Prostate gland (tissue), 2 donors: ENCODE measurements at regions not wholly inside any gene's neighbourhood (a gene's known extent, or its start where the extent isn't known, plus 50 kb on each side); places are given as distances from the start of the nearest gene placed in this dataset.

Experiments
- DNase-seq: peaks from one replicate; pipeline ENCODE4 v3.0.0-alpha.2; 2019; ENCODE audit warnings: low spot score
- H3K27ac ChIP-seq, 2 donors: fragments of 200-600 bp; sonication (generic); 2 replicates each; pipeline ENCODE4 v1.5.1; 2017 to 2019
- H3K27me3 ChIP-seq: fragments of 200-600 bp; sonication (generic); replicated peaks from 2 replicates; pipeline ENCODE4 v1.5.1; 2019; ENCODE audit not compliant: insufficient read depth
- H3K36me3 ChIP-seq, 2 donors: fragments of 200-600 bp; sonication (generic); 1 replicate in 1 of 2; 2 replicates in 1 of 2; pipeline versions ENCODE4 v1.5.1 to v1.8.1; 2017 to 2019
- H3K4me1 ChIP-seq: fragments of 200-600 bp; sonication (generic); replicated peaks from 2 replicates; pipeline ENCODE4 v1.5.1; 2019
- H3K4me3 ChIP-seq, 2 donors: fragments of 200-600 bp; sonication (generic); 2 replicates each; pipeline ENCODE4 v1.5.1; 2017 to 2019
- H3K9me3 ChIP-seq: fragments of 200-600 bp; sonication (generic); 2 replicates; pipeline ENCODE4 v1.5.1; 2017
- POLR2A ChIP-seq: fragments of 450-650 bp; IDR thresholded peaks from one replicate; pipeline ENCODE4 v1.6.1; 2016; ENCODE audit warnings: antibody characterized with exemption, mild to moderate bottlenecking
- POLR2AphosphoS5 ChIP-seq: sonication (generic); formaldehyde crosslinking; IDR thresholded peaks from one replicate; pipeline ENCODE4 v1.6.1; 2017; ENCODE audit warnings: antibody characterized with exemption
- WGBS: methylation state at CpG from one replicate; pipeline ENCODE4 v1.1.5; 2018; 5-methylcytosine and 5-hydroxymethylcytosine counted together
- intact Hi-C: fragments of 100-400 bp; cut with DNase I; formaldehyde crosslinking; loops from one replicate; pipeline ENCODE4 v1.14.2; 2022
- TF ChIP-seq, protein P1 (sequence below), 4 experiments: fragments of 200-600 bp in 2 of 4; fragments of 450-650 bp in 2 of 4; sonication (generic) in 2 of 4; IDR thresholded peaks; 1 replicate in 3 of 4; 2 replicates in 1 of 4; pipeline ENCODE4 v1.5.1; 2016 to 2019; ENCODE audit warnings: antibody characterized with exemption in 4 of 4, mild to moderate bottlenecking in 2 of 4, moderate library complexity in 2 of 4

DNA sequence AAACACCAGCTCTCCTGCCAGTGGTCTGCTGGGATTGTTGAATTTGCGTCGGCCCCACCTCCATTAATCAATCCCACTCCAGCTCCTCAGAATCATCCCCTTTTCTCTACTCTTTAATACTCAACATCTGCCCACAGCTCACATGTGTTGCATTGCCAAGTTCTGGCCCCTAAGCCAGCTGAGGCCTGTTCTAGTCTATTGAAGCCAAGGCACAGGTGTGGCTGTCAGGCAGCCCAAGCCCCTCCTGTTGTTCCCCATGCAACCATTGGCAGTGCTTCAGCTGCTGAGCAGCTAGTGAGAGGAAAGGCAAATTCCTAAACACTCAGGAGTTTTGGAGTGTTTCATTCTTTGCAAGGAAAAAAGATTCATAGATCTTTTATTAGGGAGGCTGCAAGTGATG, 128.0 kb upstream of the NT5E start:
- H3K27me3 ChIP-seq = no peaks in the 10 kb centered on the region
- no peaks in the 10 kb centered on the region for H3K36me3 ChIP-seq
- WGBS = 90% methylated on average over 2 of the region's 2 CpGs
- no peak overlapping the region for H3K4me3 ChIP-seq
- intact Hi-C loops = no loop called here
- H3K9me3 ChIP-seq = no peaks in the 10 kb centered on the region
- H3K4me1 ChIP-seq = no peaks in the 10 kb centered on the region
- no peak for DNase-seq
- H3K27ac ChIP-seq = no peak overlapping the region
- TF ChIP-seq POLR2A = no peak
- TF ChIP-seq, protein P1, sequence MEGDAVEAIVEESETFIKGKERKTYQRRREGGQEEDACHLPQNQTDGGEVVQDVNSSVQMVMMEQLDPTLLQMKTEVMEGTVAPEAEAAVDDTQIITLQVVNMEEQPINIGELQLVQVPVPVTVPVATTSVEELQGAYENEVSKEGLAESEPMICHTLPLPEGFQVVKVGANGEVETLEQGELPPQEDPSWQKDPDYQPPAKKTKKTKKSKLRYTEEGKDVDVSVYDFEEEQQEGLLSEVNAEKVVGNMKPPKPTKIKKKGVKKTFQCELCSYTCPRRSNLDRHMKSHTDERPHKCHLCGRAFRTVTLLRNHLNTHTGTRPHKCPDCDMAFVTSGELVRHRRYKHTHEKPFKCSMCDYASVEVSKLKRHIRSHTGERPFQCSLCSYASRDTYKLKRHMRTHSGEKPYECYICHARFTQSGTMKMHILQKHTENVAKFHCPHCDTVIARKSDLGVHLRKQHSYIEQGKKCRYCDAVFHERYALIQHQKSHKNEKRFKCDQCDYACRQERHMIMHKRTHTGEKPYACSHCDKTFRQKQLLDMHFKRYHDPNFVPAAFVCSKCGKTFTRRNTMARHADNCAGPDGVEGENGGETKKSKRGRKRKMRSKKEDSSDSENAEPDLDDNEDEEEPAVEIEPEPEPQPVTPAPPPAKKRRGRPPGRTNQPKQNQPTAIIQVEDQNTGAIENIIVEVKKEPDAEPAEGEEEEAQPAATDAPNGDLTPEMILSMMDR (IDR thresholded peaks at IDR 0.05) = no peak
- TF ChIP-seq POLR2AphosphoS5 = no peak

DNA sequence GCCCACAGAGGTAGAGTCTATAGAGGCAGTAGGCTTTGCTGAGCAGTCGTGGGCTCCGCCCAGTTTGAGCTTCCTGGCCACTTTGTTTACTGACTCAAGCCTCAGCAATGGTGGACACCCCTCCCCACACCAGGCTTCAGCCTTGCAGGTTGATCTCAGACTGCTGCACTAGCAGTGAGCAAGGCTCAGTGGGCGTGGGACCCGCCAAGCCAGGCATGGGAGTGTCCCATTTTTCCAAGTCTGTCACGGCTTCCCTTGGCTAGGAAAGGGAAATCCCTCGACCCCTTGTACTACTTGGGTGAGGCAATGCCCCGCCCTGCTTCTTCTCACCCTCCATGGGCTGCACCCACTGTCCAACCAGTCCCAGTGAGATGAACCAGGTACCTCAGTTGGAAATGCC, 135.3 kb upstream of the NT5E start:
- Histone ChIP-seq H3K27ac (no peak overlapping the region), H3K9me3 (no peaks in the 10 kb centered on the region), H3K4me3 (no peak overlapping the region), H3K27me3 (no peaks in the 10 kb centered on the region), H3K36me3 (no peaks in the 10 kb centered on the region), H3K4me1 (no peaks in the 10 kb centered on the region)
- 72% methylated on average over 7 of the region's 7 CpGs for WGBS
- DNase-seq = no peak
- TF ChIP-seq, protein P1 (IDR thresholded peaks at IDR 0.05) = no peak
- no peak for TF ChIP-seq POLR2A
- TF ChIP-seq POLR2AphosphoS5 = no peak
- intact Hi-C loops = no loop called here

DNA sequence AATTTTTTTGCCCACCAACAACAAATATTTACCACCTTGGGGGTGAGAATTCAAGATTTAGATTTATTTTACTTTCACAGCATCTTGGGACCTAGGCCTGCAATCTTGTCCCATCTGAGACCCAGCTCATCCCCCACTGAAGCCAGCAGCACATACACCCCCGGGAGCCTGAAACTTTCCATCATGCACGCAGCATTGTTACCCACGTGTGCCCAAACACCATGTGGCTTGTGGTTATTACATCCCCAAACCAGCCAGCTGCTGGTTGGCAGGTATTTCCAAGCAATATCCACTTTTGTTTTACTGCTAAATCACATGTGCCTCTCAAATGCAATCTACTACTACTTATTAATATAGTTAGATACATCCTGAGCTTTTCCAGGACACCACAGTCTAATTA, 149.3 kb upstream of the NT5E start:
- WGBS = 91% methylated on average over 3 of the region's 3 CpGs
- Histone ChIP-seq H3K4me3 (no peak overlapping the region), H3K36me3 (no peaks in the 10 kb centered on the region), H3K27ac (no peak overlapping the region), H3K4me1 (no peaks in the 10 kb centered on the region), H3K9me3 (no peaks in the 10 kb centered on the region), H3K27me3 (no peaks in the 10 kb centered on the region)
- TF ChIP-seq POLR2AphosphoS5 (no peak), POLR2A (no peak)
- TF ChIP-seq, protein P1 (IDR thresholded peaks at IDR 0.05) = no peak
- no peak for DNase-seq
- intact Hi-C loops = no loop called here

DNA sequence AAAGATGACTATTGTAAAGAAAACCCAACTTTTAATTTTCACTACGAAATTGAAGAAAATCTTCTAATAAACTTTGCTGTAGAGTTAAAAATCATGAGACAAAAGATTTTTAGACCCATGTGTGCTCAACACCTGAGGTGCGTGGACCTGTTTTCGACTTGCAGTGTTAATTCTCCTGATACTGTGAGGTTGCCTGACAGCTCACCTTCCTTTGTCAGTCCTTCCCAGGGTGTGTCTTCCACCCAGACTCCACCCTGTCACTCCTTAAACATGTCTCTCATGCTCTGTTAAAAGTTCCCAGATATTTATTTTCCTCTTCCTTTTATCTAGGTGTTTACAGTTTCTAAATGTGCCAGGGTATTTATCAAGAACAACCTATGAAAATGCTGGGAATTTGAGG, 151.3 kb upstream of the NT5E start:
- no peaks in the 10 kb centered on the region for H3K9me3 ChIP-seq
- H3K27ac ChIP-seq = no peak overlapping the region
- H3K36me3 ChIP-seq = no peaks in the 10 kb centered on the region
- no peaks in the 10 kb centered on the region for H3K27me3 ChIP-seq
- TF ChIP-seq, protein P1 (IDR thresholded peaks at IDR 0.05) = no peak
- no peak for TF ChIP-seq POLR2A
- no peak for TF ChIP-seq POLR2AphosphoS5
- H3K4me1 ChIP-seq = no peaks in the 10 kb centered on the region
- 60% methylated on average over 3 of the region's 3 CpGs for WGBS
- no peak overlapping the region for H3K4me3 ChIP-seq
- intact Hi-C loops = no loop called here
- DNase-seq = no peak

DNA sequence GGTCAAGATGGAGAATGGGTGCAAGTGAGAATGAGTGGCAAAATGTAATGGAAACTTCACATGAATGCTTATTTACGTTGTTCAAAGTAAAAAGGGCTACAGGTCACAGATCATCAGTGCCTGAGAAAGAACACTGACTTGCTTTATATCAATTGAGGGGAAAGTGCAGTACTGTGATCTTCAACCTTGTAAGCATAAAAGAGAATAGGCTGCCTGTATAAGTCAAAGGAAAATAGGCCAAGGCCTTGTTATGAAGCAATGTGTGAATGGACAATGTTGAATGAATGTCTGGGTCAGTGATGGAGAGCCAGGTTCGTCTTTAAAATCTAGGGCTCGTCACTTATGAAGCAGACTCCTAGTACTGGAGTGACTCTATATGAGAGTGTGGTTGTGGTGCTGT, 158.6 kb upstream of the NT5E start:
- Histone ChIP-seq H3K27ac (no peak overlapping the region), H3K4me1 (no peaks in the 10 kb centered on the region), H3K4me3 (no peak overlapping the region), H3K36me3 (no peaks in the 10 kb centered on the region), H3K9me3 (no peaks in the 10 kb centered on the region), H3K27me3 (no peaks in the 10 kb centered on the region)
- intact Hi-C loops = no loop called here
- WGBS = 88% methylated on average over 3 of the region's 3 CpGs
- DNase-seq = no peak
- TF ChIP-seq POLR2AphosphoS5 = no peak
- TF ChIP-seq, protein P1 (IDR thresholded peaks at IDR 0.05) = no peak
- no peak for TF ChIP-seq POLR2A
